ENCODE measurements at regions not wholly inside any gene's neighbourhood (a gene's known extent, or its start where the extent isn't known, plus 50 kb on each side); places are given as distances from the start of the nearest gene placed in this dataset.
A peak's percentile ranks its signal among the peaks of the same experiment; 100 is the strongest.

DNA sequence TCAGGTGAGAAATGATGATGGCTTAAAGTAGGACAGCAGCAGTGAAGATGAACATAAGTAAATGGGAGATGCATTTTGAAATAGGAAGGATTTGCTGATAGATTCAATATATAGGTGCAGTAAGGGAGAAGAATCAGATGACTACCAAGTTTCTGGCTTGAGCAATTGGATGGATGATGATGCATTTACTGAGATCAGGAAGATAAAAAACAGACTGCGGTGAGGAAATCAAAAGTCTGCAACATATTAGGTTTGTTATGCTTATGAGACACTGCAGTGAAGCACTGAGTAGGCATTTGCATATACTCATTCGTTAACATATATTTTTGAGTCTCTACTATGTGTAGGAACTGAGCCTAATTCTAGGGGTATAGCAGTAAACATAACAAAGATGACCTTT, 184.2 kb downstream of the LACC1 start:
- peaks cover 0 to 10% of the 10 kb centered on the region in 2 donors for H3K4me1 ChIP-seq
- no peaks in the 10 kb centered on the region for H3K36me3 ChIP-seq
- no peaks in the 10 kb centered on the region for H3K27me3 ChIP-seq
- no peak overlapping the region for H3K27ac ChIP-seq
- DNase-seq (ENCODE audit: low spot score): no peak
- no peak overlapping the region for H3K4me3 ChIP-seq
- no peaks in the 10 kb centered on the region for H3K9me3 ChIP-seq
- TF ChIP-seq, protein P1, sequence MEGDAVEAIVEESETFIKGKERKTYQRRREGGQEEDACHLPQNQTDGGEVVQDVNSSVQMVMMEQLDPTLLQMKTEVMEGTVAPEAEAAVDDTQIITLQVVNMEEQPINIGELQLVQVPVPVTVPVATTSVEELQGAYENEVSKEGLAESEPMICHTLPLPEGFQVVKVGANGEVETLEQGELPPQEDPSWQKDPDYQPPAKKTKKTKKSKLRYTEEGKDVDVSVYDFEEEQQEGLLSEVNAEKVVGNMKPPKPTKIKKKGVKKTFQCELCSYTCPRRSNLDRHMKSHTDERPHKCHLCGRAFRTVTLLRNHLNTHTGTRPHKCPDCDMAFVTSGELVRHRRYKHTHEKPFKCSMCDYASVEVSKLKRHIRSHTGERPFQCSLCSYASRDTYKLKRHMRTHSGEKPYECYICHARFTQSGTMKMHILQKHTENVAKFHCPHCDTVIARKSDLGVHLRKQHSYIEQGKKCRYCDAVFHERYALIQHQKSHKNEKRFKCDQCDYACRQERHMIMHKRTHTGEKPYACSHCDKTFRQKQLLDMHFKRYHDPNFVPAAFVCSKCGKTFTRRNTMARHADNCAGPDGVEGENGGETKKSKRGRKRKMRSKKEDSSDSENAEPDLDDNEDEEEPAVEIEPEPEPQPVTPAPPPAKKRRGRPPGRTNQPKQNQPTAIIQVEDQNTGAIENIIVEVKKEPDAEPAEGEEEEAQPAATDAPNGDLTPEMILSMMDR (IDR thresholded peaks at IDR 0.05): no peak

DNA sequence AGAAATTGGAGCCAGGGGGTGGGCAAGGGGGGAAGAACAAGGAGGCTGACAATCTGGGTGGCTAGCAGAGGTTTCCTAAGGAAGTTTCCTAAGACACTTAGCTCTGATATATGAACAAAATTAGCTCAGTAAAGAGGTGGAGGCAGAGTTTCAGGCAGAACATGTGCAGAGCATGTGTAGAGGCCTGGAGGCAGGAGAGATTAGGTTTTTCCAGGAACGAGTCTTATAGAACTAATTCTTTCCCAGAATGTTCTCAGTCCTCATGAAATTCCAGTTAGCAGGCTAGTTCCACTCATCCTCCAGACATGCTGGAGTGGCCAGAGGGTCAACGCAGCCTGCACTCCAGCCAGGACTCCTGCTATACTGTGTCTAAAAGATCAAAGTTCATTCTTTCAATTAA, 184.7 kb downstream of the LACC1 start:
- TF ChIP-seq, protein P1 (IDR thresholded peaks at IDR 0.05): no peak
- no peak overlapping the region for H3K4me3 ChIP-seq
- no peak for DNase-seq (ENCODE audit: low spot score)
- H3K4me1 ChIP-seq: peaks cover 0 to 5% of the 10 kb centered on the region in 2 donors
- H3K36me3 ChIP-seq: no peaks in the 10 kb centered on the region
- no peaks in the 10 kb centered on the region for H3K9me3 ChIP-seq
- no peaks in the 10 kb centered on the region for H3K27me3 ChIP-seq
- no peak overlapping the region for H3K27ac ChIP-seq

DNA sequence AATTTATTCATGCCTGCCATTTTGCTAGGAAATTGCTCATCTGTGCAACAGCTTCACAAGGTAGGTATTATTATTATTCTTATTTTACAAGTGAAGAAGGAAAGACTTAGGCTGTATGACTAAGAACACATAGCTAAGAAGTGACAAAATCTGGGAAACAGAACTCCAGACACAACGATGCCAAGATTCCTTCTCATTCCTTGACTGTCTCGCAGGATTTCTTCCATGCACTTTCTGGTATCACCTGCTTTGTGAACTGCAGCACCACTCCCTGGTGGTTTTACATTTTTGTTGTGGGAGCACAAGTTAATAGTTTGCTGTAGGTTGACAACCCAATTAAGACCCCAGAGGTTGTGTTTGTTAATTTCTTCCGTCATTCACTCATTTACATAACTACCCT, 188.5 kb downstream of the LACC1 start:
- peaks cover 0 to 9% of the 10 kb centered on the region in 2 donors for H3K9me3 ChIP-seq
- H3K36me3 ChIP-seq: no peaks in the 10 kb centered on the region
- no peak overlapping the region for H3K4me3 ChIP-seq
- TF ChIP-seq, protein P1 (IDR thresholded peaks at IDR 0.05): no peak
- H3K27ac ChIP-seq: peak overlapping the region in 1 of 2 donors; percentile 30
- no peak for DNase-seq (ENCODE audit: low spot score)
- no peaks in the 10 kb centered on the region for H3K4me1 ChIP-seq
- H3K27me3 ChIP-seq: no peaks in the 10 kb centered on the region

DNA sequence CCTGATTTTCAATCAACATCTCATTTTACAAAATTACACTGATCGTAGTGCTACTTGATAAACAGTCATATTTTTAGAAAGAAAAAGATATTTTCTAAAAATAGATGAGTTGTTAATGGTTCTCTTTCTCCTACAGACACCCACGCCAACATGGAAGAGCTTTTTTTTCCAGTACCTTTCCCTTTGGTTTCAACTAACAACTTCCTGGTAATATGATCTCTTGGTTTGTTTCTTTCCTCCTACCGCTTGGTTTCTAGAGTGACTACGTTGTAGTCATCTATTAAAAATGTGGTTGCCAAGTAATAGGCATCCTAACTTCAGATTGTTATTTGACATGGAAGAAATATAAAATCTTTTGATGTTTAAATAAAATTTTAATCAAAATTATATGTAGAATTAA, 189.0 kb downstream of the LACC1 start:
- Histone ChIP-seq H3K27me3 (no peaks in the 10 kb centered on the region), H3K4me1 (no peaks in the 10 kb centered on the region), H3K27ac (peak overlapping the region in 1 of 2 donors; percentile 30), H3K9me3 (peaks cover 0 to 9% of the 10 kb centered on the region in 2 donors), H3K4me3 (no peak overlapping the region), H3K36me3 (no peaks in the 10 kb centered on the region)
- DNase-seq (ENCODE audit: low spot score): no peak
- TF ChIP-seq, protein P1 (IDR thresholded peaks at IDR 0.05): no peak

DNA sequence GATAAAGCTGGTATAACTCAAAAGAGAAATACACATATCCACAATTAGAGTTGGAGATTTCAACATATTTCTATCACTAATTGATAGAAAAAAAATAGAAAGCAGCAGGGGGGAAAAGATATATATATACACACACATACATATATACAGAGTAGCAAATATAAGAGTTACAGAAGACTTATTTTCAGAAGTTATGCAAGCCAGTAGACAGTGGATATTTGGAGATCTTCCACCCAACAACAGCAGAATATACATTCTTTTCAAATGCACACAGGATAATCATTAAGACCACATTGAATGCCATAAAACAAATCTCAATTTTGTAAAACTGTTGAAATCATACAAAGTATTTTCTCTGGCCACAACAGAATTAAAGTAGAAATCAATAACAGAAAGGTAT, 192.8 kb downstream of the LACC1 start:
- no peak overlapping the region for H3K4me3 ChIP-seq
- H3K36me3 ChIP-seq: no peaks in the 10 kb centered on the region
- TF ChIP-seq, protein P1 (IDR thresholded peaks at IDR 0.05): no peak
- H3K9me3 ChIP-seq: peaks cover 0 to 9% of the 10 kb centered on the region in 2 donors
- no peak overlapping the region for H3K27ac ChIP-seq
- no peaks in the 10 kb centered on the region for H3K4me1 ChIP-seq
- no peaks in the 10 kb centered on the region for H3K27me3 ChIP-seq
- no peak for DNase-seq (ENCODE audit: low spot score)

DNA sequence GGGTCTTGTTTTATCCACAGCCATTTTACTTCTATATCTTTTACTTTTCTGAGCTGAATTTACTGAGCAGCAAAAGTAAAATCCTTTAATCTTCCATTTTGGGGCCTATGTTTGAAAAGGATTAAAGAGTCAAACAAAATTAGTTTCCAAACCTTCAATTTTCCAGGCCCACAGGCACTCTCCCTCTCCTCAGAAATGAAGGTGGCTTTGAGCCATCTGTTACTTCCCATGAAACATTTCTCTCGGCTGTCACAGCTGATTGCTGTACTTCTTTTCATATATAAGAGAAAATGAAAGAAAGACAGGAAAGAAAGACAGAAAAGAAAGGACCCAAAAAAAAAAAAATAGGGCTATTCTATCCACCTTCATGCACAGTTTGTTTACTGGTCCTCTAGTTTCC, 194.9 kb downstream of the LACC1 start:
- no peaks in the 10 kb centered on the region for H3K36me3 ChIP-seq
- DNase-seq (ENCODE audit: low spot score): no peak
- H3K27ac ChIP-seq: no peak overlapping the region
- no peak overlapping the region for H3K4me3 ChIP-seq
- H3K9me3 ChIP-seq: peaks cover 0 to 9% of the 10 kb centered on the region in 2 donors
- no peaks in the 10 kb centered on the region for H3K27me3 ChIP-seq
- TF ChIP-seq, protein P1 (IDR thresholded peaks at IDR 0.05): no peak
- no peaks in the 10 kb centered on the region for H3K4me1 ChIP-seq
